ENCODE measurements at regions not wholly inside any gene's neighbourhood (a gene's known extent, or its start where the extent isn't known, plus 50 kb on each side); places are given as distances from the start of the nearest gene placed in this dataset.
"Not testable (repeated sequence)": the region's sequence is repeated elsewhere in the genome, so short reads cannot be mapped to it uniquely, and the experiment has no call there.

DNA sequence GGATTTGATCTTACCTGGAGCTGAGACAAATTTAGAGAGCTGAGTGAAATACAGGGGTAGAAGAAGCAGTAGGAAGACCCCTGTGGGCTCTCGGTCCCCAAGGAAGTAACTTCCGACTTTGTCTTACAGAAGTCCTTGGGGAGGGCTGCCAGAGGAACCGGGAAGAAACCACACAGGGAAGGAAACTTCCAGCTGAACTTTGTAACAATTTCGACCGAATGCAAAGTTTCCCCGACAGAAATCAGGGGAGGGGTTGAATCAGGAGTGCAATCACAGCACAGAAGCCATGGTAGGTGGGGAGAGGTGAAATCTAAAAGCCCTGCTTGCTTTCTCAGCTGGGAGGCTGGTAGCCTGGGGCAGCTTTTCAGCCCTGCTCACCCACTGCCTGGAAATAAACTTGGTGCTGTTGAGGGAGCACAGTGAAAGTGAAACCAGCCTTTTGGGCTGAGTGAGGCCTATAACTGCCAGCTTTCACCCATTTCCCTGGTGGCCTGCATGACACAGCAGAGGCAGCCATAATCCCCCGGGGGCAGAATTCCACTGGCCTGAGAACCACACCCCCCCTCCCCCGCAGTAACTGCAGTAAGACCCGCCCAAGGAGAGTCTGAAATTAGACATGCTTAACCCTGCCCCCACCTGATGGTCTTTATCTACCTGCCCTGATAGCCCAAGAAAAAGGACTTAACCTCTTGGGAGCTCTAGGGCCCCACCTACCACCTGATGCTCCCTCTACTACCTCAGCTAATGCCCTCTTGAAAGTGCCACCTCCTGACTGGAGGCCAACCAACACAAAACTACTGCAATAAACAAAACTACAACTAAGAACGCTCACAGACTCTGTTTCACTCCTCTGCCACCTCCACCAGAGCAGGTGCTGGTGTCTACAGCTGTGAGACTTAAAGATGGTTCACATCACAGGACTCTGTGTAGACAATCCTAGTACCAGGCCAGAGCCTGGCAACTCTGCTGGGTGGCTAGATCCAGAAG lies 248.2 kb downstream of the PARM1 start:
- no peak for DNase-seq

DNA sequence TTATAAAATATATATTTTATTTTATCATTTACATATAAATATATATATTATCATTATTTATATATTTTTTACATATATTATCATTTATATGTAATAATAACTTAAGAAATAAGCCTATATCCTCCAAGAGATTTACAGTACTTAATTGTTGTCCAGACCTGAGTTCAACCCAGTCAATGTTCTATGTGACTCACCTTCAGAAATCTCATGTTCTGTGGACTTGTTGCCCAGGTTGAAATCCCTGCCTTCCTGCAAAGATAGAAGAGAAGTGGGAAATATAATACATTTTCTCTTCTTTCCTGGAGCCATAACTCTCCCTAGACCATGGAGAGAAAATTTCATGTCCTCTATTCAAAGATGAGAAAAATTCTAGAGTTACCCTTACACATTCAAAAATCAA lies 247.3 kb downstream of the PARM1 start:
- DNase-seq: no peak

DNA sequence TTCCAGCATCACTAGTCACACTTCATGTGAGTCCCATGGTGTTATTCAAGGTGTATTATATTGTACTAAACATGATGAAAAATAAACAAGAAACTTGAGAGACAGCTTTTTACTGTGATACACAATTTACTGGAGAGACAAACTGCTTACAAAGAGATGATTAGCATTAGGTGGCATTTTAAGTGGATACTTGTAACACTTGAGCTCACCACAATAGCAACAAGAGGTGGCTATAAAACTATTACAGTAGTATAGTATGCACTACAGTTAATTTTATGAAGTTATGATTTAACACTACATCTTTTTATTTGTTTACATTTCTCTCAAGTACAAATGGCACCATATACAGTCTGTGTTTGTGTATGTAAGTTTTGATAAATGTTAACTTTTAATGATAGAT lies 246.6 kb downstream of the PARM1 start:
- no peak for DNase-seq

DNA sequence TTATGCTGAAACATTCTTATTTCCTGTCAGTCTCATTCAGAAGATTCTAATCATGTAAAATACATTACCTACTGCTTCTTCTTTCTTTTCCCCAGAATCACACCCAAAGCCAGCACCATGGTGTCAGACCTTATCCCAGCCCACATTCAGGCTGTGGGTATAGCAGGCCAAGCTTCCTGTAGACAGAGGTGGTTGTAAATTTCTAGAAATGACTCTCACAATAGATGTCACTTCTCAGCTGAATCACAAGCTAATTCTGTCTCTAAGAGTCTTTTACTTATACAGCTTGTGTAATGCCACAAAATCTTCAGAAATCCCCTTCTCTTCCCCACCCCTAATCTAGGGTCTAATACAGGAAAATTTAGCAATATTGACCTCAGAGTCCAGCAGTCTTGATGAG lies 239.6 kb downstream of the PARM1 start:
- no peak for DNase-seq

DNA sequence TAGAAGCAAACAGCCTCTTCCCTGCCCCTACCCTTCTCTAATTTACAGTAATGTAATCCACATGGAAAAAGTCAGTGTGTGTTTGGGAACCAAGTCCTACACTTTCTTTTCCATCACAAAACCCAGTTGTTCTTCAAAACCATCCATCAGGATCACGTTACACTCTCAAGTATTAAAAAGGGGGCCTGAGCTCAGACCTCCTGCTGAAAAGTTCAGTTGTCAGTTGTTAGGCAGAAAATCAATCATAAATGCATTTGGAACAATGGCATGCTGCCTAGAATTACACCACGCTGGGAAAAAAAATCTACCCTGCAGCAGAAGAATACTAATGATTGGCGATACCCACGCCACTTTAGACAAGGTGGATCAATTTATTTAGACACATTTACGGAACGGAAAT lies 236.5 kb downstream of the PARM1 start:
- peak; percentile 49 for DNase-seq

DNA sequence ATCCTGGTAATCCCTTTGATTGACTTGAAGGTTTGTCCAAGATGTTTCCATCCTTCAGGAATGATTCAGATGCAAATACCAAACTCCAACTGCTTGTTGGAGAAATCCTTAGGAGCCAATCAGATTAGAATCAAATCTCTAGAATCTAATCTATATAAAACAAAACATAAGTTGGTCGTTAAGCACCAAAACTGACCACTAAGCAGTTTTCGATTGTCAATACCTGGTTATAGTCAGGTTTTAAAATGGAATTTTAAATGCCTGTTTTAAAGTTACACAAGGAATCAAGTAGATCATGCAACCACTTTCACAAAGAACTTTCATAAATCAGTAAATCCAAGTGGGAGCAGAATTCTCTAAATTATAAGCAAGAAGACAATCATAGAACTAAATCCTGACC lies 236.1 kb downstream of the PARM1 start:
- no peak for DNase-seq

DNA sequence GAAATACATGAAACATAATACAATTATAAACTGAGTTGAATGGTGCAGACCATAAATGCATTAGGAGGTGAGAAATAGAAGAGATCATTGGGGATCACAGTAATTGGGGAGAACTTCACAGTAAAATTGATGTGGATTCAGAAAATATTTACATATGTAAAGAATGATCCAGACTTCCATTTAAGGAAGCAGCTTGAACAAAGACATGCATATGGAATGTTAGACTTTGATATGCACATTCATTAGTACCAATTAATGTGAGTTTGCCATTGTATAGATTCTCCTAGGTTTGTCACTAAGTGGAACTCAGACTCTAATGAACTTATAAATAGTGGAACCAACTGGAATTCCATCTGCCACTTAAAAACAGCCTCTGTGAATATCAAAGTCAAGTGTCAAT lies 235.6 kb downstream of the PARM1 start:
- DNase-seq: no peak

DNA sequence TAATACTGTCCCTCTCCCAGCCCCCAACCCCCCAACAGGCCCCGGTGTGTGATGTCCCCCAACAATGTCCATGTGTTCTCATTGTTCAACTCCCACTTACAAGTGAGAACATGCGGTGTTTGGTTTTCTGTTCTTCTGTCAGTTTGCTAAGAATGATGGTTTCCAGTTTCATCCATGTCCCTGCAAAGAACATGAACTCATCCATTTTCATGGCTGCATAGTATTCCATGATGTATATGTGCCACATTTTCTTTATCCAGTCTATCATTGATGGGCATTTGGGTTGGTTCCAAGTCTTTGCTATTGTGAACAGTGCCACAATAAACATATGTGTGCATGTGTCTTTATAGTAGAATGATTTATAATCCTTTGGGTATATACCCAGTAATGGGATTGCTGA lies 232.2 kb downstream of the PARM1 start:
- not testable (repeated sequence) for DNase-seq

DNA sequence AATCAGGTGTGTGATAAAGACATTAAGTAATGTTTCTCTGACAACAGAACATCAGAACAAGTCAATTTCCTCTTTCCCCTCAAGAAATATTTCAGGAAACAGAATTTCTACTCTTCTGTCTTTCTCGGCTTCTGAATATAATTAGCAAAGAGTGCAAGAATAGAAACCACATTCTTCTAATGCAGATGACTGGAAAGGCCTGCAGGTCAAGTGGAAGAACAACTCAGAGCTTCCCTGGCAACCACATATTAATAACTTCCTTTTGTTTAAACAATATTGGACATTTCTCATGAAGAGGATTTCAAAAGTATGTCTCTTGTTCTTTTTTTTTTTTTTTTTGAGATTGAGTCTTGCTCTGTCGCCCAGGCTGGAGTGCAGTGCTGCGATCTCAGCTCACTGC lies 225.5 kb downstream of the PARM1 start:
- no peak for DNase-seq

DNA sequence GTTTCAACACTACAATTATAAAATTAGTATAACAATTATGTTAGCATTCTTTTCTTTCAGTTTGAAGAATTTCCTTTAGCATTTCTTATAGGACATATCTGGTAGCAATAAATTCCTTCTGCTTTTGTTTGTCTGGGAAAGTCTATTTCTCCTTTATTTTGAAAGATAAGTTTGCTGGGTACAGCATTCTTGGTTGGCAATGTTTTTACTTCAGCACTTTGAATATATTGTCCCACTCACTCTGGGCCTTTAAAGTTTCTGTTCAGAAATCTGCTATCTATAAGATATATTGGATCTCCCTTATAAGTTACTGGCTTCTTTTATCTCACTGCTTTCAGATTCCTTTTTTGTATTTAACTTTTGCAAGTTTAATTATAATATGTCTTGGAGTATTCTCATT lies 222.1 kb downstream of the PARM1 start:
- DNase-seq: no peak

DNA sequence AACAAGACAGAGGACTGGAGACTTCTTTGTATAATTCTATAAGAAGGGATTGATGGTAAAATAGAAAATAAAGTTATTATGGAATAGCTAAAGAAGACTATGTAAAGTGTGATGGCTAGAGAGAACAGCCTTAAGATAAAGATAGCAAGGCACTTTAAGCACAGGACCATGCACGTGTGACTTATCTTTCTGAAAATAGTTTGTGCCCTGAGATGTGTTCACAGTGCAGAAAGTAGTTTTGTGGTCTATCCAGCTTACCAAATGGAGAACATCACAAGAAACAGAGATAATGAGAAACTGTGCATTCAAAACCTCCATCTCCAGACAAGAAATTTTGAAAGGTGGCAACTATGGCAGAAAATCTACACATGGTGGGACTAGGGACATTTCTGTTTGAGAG lies 213.3 kb downstream of the PARM1 start:
- no peak for DNase-seq

DNA sequence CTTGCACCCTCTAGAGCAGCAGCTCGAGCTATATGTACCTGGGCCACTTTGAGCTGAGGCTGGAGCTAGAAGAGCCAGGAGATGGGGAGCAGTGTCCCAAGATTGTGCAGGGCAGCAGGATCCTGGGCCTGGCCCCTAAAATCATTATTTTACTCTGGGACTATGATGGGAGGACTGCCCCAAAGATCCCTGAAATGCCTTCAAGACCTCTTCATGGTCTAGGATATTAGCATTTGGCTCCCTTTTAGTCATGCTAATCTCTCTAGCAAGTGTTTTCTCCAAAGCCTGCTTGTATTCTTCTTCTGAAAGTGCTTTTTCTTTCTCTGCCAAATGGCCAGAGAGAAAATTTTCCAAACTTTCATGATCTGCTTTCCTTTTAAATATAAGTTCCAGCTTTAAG lies 211.6 kb downstream of the PARM1 start:
- no peak for DNase-seq

DNA sequence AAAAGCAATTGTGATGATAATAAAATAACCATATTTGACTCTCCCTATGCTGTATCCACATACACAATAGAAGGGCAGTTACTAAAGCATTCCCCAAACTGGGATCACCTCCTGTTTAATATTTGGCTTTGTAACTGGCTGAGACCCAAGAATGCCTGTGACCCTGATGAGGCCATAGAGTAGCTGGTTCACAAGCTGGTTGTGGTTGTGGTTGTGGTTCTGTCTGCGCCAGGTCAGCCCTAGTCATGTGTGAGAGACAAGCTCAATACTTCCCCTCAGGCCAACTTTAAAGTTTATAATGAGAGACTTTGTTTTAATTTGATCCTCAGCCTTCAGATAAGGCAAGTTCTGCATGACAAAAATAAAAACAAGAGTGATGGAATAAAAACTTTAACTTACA lies 209.9 kb downstream of the PARM1 start:
- no peak for DNase-seq

DNA sequence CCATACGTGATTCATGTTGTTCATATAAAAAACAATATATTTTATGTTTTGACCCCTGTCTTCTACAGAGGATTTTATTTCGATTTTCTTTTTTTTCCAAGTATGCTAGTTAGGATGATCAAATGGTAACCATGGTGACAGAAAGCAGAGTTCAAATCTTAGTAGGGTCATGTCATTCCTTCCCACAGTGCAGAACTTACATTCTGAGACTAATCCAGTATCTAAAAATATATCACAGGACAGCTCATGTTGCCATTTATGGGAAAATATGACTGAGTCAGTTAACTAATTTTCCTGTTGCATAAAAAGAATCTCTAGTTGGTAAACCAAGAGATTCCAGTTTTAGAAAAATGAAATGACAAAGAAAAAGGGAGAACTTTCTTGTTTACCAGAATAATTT lies 209.5 kb downstream of the PARM1 start:
- DNase-seq: no peak

DNA sequence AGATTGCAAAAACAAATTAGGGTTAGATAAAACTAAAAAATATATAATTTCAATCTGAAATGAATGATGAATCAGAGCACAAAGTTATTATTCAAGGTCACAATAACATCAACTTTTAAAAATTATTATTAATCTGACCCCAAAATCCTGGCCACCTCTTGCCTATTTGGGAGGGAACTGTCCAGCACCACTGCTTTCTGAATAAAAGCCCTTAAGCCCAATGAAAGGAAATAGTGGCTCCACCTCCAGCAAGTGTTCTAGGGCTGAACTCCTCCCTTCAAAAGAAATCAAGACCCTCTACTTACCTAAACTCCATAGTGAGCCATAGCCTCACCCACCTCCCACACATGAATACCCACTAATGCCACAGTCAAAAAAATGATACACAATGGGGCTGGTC lies 208.2 kb downstream of the PARM1 start:
- DNase-seq: no peak

DNA sequence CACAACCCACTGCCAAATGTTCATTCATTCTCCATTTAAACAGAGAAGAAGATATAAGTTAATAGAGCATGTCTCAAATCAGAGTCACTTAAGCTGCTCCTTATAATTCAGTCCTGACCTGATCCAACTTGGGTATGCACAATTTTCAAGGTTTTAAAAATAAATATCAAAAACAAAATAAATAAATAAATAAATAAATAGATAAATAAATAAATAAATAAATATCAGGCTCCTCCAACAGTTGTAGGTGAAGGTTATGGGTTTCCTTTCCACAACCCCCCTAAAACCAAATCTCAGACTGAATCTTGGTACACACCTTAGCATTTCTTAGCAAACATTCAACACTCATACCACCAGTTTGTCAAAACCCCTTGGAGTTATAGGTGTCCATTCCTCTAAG lies 204.4 kb downstream of the PARM1 start:
- no peak for DNase-seq

DNA sequence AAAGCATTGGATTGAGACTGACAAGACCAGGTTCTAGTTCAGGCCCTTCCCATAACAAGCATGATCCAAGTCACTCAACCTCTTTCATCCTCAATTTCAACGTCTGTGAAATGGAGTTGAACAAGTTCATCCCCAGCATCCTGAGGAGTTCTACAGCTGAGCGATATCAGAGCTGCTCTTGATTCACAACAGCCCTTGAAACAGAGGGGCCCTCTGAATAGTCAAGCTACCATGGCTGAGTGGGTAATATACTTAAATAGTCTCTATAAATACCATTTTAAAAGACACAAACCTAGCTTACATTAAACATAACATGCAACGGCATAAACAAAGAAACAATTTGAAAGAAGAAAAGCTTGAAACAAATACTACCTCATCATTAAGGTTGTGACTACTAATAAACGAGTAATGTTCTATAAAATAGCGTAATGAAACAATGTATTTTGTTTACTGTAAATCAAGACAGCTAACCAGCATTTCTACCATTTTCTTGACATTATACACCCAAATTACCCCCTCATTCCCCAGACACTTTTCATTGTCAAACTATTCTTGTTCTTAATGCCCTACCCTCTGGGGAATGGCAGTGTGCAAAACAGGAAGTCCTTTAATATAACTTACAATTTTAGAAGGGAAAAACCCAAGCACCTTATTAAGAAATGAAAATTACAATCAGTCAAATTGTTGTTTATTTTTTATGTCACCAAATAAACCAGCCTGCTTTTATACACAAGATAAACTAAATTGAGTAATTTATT lies 202.3 kb downstream of the PARM1 start:
- no peak for DNase-seq

DNA sequence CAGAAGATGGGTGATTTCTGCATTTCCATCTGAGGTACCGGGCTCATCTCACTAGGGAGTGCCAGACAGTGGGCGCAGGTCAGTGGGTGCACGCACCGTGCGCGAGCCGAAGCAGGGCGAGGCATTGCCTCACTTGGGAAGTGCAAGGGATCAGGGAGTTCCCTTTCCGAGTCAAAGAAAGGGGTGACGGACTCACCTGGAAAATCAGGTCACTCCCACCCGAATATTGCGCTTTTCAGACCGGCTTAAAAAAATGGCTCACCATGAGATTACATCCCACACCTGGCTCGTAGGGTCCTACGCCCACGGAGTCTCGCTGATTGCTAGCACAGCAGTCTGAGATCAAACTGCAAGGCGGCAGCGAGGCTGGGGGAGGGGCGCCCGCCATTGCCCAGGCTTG lies 194.0 kb downstream of the PARM1 start:
- DNase-seq: not testable (repeated sequence)

DNA sequence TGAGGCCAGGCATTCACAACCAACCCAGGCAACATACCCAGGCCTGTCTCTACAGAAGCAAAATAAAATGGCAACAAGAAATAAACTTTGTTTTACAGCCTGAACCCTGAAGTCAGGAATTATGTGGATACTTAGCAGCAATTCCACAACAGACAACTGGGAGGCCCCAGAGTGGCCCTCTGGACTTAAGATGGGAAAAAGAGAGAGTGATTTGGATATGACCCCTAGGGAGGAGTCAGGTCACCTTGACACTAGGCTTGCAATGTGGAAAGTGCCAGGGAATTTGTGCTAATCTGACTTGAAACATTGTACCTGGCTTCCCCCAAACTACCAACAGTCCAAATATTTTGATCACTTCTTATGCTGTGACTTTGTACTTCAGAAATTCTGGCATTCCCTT lies 193.1 kb downstream of the PARM1 start:
- no peak for DNase-seq

DNA sequence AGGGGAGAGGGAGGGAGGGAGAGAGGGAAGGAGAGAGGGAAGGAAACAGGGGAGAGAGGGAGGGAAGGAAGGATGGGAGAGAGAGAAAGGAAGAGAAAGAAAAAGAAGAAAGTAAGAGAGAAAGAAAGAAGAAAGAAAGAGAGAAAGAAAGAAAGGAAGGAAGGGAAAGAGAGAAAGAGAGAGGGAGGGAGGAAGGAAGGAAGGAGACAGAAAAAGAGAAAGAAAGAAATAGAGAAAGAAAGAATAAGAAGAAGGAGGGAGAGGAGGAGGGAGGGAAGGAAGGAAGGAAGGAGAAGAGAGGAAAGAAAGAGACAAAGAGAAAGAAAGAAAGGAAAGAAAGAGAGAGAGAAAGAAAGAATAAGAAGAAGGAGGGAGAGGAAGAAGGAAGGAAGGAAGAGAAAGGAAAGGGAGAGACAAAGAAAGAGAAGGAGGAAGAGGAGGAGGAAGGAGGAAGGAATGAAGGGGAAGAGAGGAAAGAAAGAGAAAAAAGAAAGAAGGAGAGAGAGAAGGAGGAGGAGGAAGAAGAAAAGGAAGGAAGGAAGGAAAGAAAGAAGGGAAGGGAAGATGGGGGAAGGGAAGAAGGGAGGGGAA lies 189.6 kb downstream of the PARM1 start:
- DNase-seq: no peak

DNA sequence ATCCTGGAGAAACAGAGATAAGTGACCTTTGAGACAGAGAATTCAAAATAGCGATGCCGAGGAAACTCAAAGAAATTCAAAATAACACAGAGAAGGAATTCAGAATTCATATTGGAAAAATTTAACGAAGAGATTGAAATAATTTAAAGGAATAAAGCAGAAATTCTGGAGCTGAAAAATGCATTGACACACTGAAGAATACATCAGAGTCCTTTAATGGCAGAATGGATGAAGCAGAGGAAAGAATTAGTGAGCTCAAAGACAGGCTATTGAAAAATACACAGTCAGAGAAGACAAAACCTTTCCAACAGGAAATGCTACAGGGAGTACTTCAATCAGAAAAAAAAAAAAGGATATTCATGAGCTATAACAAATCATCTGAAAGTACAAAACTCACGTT lies 185.8 kb downstream of the PARM1 start:
- no peak for DNase-seq

DNA sequence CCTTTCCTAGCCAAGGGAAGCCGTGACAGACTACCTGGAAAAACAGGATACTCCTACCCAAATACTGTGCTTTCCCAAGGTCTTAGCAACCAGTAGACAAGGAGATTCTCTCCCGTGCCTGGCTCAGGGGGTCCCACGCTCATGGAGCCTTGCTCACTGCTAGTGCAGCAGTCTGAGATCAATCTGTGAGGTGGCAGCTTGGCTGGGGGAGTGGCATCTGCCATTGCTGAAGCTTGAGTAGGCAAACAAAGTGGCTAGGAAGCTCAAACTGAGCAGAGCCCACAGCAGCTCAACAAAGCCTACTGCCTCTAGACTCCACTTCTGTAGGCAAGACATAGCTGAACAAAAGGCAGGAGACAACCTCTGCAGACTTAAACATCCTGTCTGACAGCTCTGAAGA lies 177.1 kb downstream of the PARM1 start:
- DNase-seq: no peak

DNA sequence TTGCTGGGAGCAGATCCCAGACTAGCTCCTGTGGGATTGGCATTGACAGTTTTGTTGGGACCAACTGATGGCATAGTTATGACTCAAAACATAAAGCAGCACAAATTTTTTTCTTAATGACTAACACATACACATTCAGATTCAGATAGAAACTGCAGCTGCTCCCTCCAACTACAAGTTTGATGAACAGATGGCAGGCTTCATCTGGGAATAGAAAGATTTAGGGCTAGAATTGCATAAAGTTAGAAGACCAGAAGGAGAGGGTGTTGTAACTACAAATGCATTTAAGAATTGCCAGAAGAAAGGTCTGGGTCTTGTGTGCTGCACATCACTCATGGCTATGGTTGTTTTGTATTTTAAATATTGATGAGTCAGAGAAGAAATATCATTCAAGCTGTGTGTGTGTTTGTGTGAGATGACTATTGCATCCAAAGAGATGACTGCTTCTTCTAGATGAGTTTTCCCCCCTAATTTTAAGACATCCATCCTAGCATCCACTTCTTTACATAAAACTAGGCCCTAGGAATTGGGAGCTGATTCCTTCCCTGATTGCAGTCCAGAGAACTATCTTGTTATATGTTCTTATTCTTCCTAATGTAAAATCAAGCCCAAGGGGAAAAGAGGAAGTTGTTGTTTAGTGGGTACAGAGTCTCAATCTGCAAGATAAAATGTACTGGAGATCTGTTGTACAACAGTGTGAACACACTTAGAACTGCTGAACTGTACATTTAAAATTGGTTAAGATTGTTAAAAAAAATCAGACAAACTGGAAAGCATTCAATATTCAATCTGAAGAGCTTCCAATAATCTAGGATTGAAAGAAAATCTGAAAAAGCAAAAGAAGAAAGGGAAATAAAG lies 175.1 kb downstream of the PARM1 start:
- no peak for DNase-seq
